ENCODE measurements at regions not wholly inside any gene's neighbourhood (a gene's known extent, or its start where the extent isn't known, plus 50 kb on each side); places are given as distances from the start of the nearest gene placed in this dataset.
A peak's percentile ranks its signal among the peaks of the same experiment; 100 is the strongest.
"Not testable (repeated sequence)": the region's sequence is repeated elsewhere in the genome, so short reads cannot be mapped to it uniquely, and the experiment has no call there.

GRCh38 chr4:130675266-130675665 lies 1579.3 kb downstream of the C4orf33 start:
- no peak for ATAC-seq
- intact Hi-C loops (cut with DNase I), result no loop called here
- DNase-seq (ENCODE audit: low spot score), result no peak

- intact Hi-C loops (cut with DNase I), result no loop called here
These were observed 1593.2 kb downstream of the C4orf33 start for GRCh38 chr4:130689181-130689580.

GRCh38 chr4:130698251-130698650 lies 1602.3 kb downstream of the C4orf33 start:
- no peak for ATAC-seq
- intact Hi-C loops (cut with DNase I), result no loop called here

More at GRCh38 chr4:130689181-130689580, 1593.2 kb downstream of the C4orf33 start:
- ATAC-seq (no peak), DNase-seq (ENCODE audit: low spot score) (no peak)

GRCh38 chr4:130699004-130699403 lies 1603.1 kb downstream of the C4orf33 start:
- intact Hi-C loops (cut with DNase I), result no loop called here
- ATAC-seq (no peak), DNase-seq (ENCODE audit: low spot score) (no peak)

More at GRCh38 chr4:130698251-130698650, 1602.3 kb downstream of the C4orf33 start:
- DNase-seq (ENCODE audit: low spot score), result no peak

- intact Hi-C loops (cut with DNase I), result no loop called here
- ATAC-seq (no peak), DNase-seq (ENCODE audit: low spot score) (no peak)
These were observed 1607.4 kb downstream of the C4orf33 start for GRCh38 chr4:130703211-130703935.

- intact Hi-C loops (cut with DNase I), result no loop called here
- no peak for ATAC-seq
- no peak for DNase-seq (ENCODE audit: low spot score)
These were observed 1609.1 kb downstream of the C4orf33 start for GRCh38 chr4:130705023-130705422.

GRCh38 chr4:130712038-130712437 lies 1616.1 kb downstream of the C4orf33 start:
- intact Hi-C loops (cut with DNase I), result no loop called here
- DNase-seq (ENCODE audit: low spot score) (no peak), ATAC-seq (no peak)

GRCh38 chr4:130714006-130714405 lies 1618.1 kb downstream of the C4orf33 start:
- no peak for ATAC-seq

GRCh38 chr4:130722361-130722760 lies 1626.4 kb downstream of the C4orf33 start:
- no peak for ATAC-seq
- no peak for DNase-seq (ENCODE audit: low spot score)
- intact Hi-C loops (cut with DNase I), result no loop called here

More at GRCh38 chr4:130714006-130714405, 1618.1 kb downstream of the C4orf33 start:
- no peak for DNase-seq (ENCODE audit: low spot score)
- intact Hi-C loops (cut with DNase I), result no loop called here

- peak; percentile 10 for ATAC-seq
These were observed 1640.7 kb downstream of the C4orf33 start for GRCh38 chr4:130736436-130737185.

GRCh38 chr4:130738233-130738632 lies 1642.3 kb downstream of the C4orf33 start:
- DNase-seq (ENCODE audit: low spot score) (no peak), ATAC-seq (no peak)
- intact Hi-C loops (cut with DNase I), result no loop called here

More at GRCh38 chr4:130736436-130737185, 1640.7 kb downstream of the C4orf33 start:
- DNase-seq (ENCODE audit: low spot score), result no peak
- intact Hi-C loops (cut with DNase I), result no loop called here

- intact Hi-C loops (cut with DNase I), result no loop called here
- ATAC-seq, result no peak
- DNase-seq (ENCODE audit: low spot score), result no peak
These were observed 1651.9 kb downstream of the C4orf33 start for GRCh38 chr4:130747842-130748241.

- DNase-seq (ENCODE audit: low spot score), result no peak
- no peak for ATAC-seq
These were observed 1658.0 kb downstream of the C4orf33 start for GRCh38 chr4:130753926-130754325.

GRCh38 chr4:130760246-130760645 lies 1664.3 kb downstream of the C4orf33 start:
- ATAC-seq, result no peak
- intact Hi-C loops (cut with DNase I), result no loop called here

More at GRCh38 chr4:130753926-130754325, 1658.0 kb downstream of the C4orf33 start:
- intact Hi-C loops (cut with DNase I), result no loop called here

GRCh38 chr4:130767384-130767783 lies 1671.4 kb downstream of the C4orf33 start:
- DNase-seq (ENCODE audit: low spot score); ATAC-seq; intact Hi-C loops (cut with DNase I): not testable (repeated sequence)

More at GRCh38 chr4:130760246-130760645, 1664.3 kb downstream of the C4orf33 start:
- DNase-seq (ENCODE audit: low spot score), result no peak

GRCh38 chr4:130772966-130773365 lies 1677.0 kb downstream of the C4orf33 start:
- ATAC-seq; DNase-seq (ENCODE audit: low spot score); intact Hi-C loops (cut with DNase I): not testable (repeated sequence)

GRCh38 chr4:130808492-130808891 lies 1712.5 kb downstream of the C4orf33 start:
- DNase-seq (ENCODE audit: low spot score), result no peak
- ATAC-seq, result no peak
- intact Hi-C loops (cut with DNase I), result no loop called here

GRCh38 chr4:130812117-130812765 lies 1716.3 kb downstream of the C4orf33 start:
- intact Hi-C loops (cut with DNase I), result no loop called here
- DNase-seq (ENCODE audit: low spot score) (no peak), ATAC-seq (peak; percentile 94)

- intact Hi-C loops (cut with DNase I), result no loop called here
- DNase-seq (ENCODE audit: low spot score) (no peak), ATAC-seq (no peak)
These were observed 1718.9 kb downstream of the C4orf33 start for GRCh38 chr4:130814896-130815295.

GRCh38 chr4:130820448-130820847 lies 1724.5 kb downstream of the C4orf33 start:
- ATAC-seq, result no peak
- intact Hi-C loops (cut with DNase I), result no loop called here

More at GRCh38 chr4:130820448-130820847, 1724.5 kb downstream of the C4orf33 start:
- no peak for DNase-seq (ENCODE audit: low spot score)

Data from sciatic nerve (tissue), 2 donors.